Neural cell (in vitro differentiated cells): ENCODE measurements at regions not wholly inside any gene's neighbourhood (a gene's known extent, or its start where the extent isn't known, plus 50 kb on each side); places are given as distances from the start of the nearest gene placed in this dataset.

ENCODE experiments used
- H2AFZ ChIP-seq: fragments of 200-600, 300-800 bp; sonication (generic), shearing (Covaris generic); 2 replicates; pipeline ENCODE4 v1.6.0; 2014; ENCODE audit warnings: low read depth, mild to moderate bottlenecking, antibody characterized with exemption, low read length, moderate library complexity
- H3F3A ChIP-seq: fragments of 200-600 bp; shearing (Covaris generic); 2 replicates; pipeline ENCODE4 v1.6.1; 2016; ENCODE audit warnings: mild to moderate bottlenecking, moderate library complexity, mixed read lengths, antibody characterized with exemption, low read length; ENCODE audit not compliant: insufficient read depth, poor library complexity, severe bottlenecking
- H3K27ac ChIP-seq: fragments of 200-600, 300-800 bp; sonication (generic), shearing (Covaris generic); 2 replicates; pipeline ENCODE4 v1.5.1; 2014; ENCODE audit warnings: mild to moderate bottlenecking, low read length, moderate library complexity
- H3K27me3 ChIP-seq: fragments of 300-800, 200-600 bp; sonication (generic), shearing (Covaris generic); 2 replicates; pipeline ENCODE4 v1.6.0; 2014; ENCODE audit warnings: mild to moderate bottlenecking, low read depth, low read length, moderate library complexity; ENCODE audit not compliant: insufficient read depth
- H3K36me3 ChIP-seq: fragments of 300-800, 200-600 bp; sonication (generic), shearing (Covaris generic); 2 replicates; pipeline ENCODE4 v1.5.1; 2014; ENCODE audit warnings: mild to moderate bottlenecking, antibody characterized with exemption, low read length, moderate library complexity; ENCODE audit not compliant: insufficient read depth
- H3K4me2 ChIP-seq: fragments of 300-800, 200-600 bp; sonication (generic), shearing (Covaris generic); 2 replicates; pipeline ENCODE4 v1.6.0; 2014; ENCODE audit warnings: mild to moderate bottlenecking, low read length
- H3K4me3 ChIP-seq: fragments of 300-800, 200-600 bp; sonication (generic), shearing (Covaris generic); 2 replicates; pipeline ENCODE4 v1.5.1; 2014; ENCODE audit warnings: mild to moderate bottlenecking, low read length, moderate library complexity
- H3K79me2 ChIP-seq: fragments of 200-600 bp; shearing (Covaris generic); replicated peaks from 2 replicates; pipeline ENCODE4 v1.6.0; 2014; ENCODE audit warnings: mild to moderate bottlenecking, low read length, moderate library complexity; ENCODE audit not compliant: insufficient read depth
- H3K9ac ChIP-seq: fragments of 300-800, 200-600 bp; sonication (generic), shearing (Covaris generic); 2 replicates; pipeline ENCODE4 v1.6.1; 2016; ENCODE audit warnings: mild to moderate bottlenecking, low read length, mixed read lengths
- H3K9me2 ChIP-seq: fragments of 200-600 bp; shearing (Covaris generic); 2 replicates; pipeline ENCODE4 v1.6.1; 2016; ENCODE audit warnings: mild to moderate bottlenecking, low read length, mixed read lengths; ENCODE audit not compliant: insufficient read depth
- H3K9me3 ChIP-seq: fragments of 200-600, 300-800 bp; sonication (generic), shearing (Covaris generic); 2 replicates; pipeline ENCODE4 v1.6.1; 2016; ENCODE audit warnings: mild to moderate bottlenecking, mixed run types, low read length, moderate library complexity, mixed read lengths
- H4K20me1 ChIP-seq: fragments of 200-600 bp; shearing (Covaris generic); 2 replicates; pipeline ENCODE4 v1.6.1; 2016; ENCODE audit warnings: mild to moderate bottlenecking, mixed run types; ENCODE audit not compliant: insufficient read depth
- CTCF ChIP-seq: fragments of 450-650 bp; IDR thresholded peaks from 2 replicates; pipeline ENCODE4 v1.5.1; 2014; ENCODE audit warnings: antibody characterized with exemption, mild to moderate bottlenecking, moderate library complexity; ENCODE audit not compliant: poor library complexity, severe bottlenecking
- EP300 ChIP-seq: fragments of 450-650 bp; conservative IDR thresholded peaks from 2 replicates; pipeline ENCODE4 v1.6.1; 2014; ENCODE audit warnings: antibody characterized with exemption, mild to moderate bottlenecking, moderate library complexity; ENCODE audit not compliant: poor library complexity, severe bottlenecking
- EZH2 ChIP-seq: fragments of 200-600, 300-800 bp; shearing (Covaris generic), sonication (generic); IDR thresholded peaks from 2 replicates; pipeline ENCODE4 v1.6.1; 2014; ENCODE audit warnings: antibody characterized with exemption, low read length, borderline replicate concordance, mild to moderate bottlenecking; ENCODE audit not compliant: insufficient read depth, poor library complexity, severe bottlenecking
- MXI1 ChIP-seq: fragments of 450-650 bp; conservative IDR thresholded peaks from 2 replicates; pipeline ENCODE4 v1.6.1; 2014; ENCODE audit warnings: antibody characterized with exemption, mild to moderate bottlenecking; ENCODE audit not compliant: poor library complexity, severe bottlenecking
- POLR2AphosphoS5 ChIP-seq: IDR thresholded peaks from 2 replicates; pipeline ENCODE4 v1.6.1; 2012
- RAD21 ChIP-seq: fragments of 450-650 bp; conservative IDR thresholded peaks from 2 replicates; pipeline ENCODE4 v1.6.1; 2014; ENCODE audit warnings: antibody characterized with exemption, mild to moderate bottlenecking, moderate library complexity
- REST ChIP-seq: IDR thresholded peaks from 2 replicates; pipeline ENCODE4 v1.6.1; 2012; ENCODE audit warnings: borderline replicate concordance
- SMC3 ChIP-seq: fragments of 450-650 bp; conservative IDR thresholded peaks from 2 replicates; pipeline ENCODE4 v1.6.1; 2014; ENCODE audit warnings: antibody characterized with exemption, mild to moderate bottlenecking, moderate library complexity; ENCODE audit not compliant: poor library complexity
- TAF1 ChIP-seq: IDR thresholded peaks from 2 replicates; pipeline ENCODE4 v1.6.1; 2012; ENCODE audit warnings: low read depth

GRCh38 chr7:131100357-131101054 is 227.2 kb upstream of the MKLN1 start:
- Histone ChIP-seq H3K27me3 (peaks cover 13% of the 10 kb centered on the region), H3K36me3 (no peaks in the 10 kb centered on the region), H4K20me1 (no peaks in the 10 kb centered on the region), H3K79me2 (no peaks in the 10 kb centered on the region), H3F3A (no peaks in the 10 kb centered on the region), H3K4me2 (no peak overlapping the region), H3K9ac (no peak overlapping the region), H3K9me2 (no peaks in the 10 kb centered on the region), H2AFZ (no peak overlapping the region), H3K9me3 (no peaks in the 10 kb centered on the region), H3K4me3 (no peak overlapping the region), H3K27ac (no peak overlapping the region)
- TF ChIP-seq POLR2AphosphoS5: no peak
- no peak for TF ChIP-seq MXI1
- TF ChIP-seq EP300: no peak
- no peak for TF ChIP-seq CTCF
- TF ChIP-seq REST: no peak

- H3K79me2 ChIP-seq: no peaks in the 10 kb centered on the region
- H3K27me3 ChIP-seq: peaks cover 30% of the 10 kb centered on the region
- H3K27ac ChIP-seq: no peak overlapping the region
- H3K4me2 ChIP-seq: no peak overlapping the region
- no peaks in the 10 kb centered on the region for H3F3A ChIP-seq
- no peaks in the 10 kb centered on the region for H3K9me3 ChIP-seq
- no peak overlapping the region for H3K9ac ChIP-seq
- H4K20me1 ChIP-seq: no peaks in the 10 kb centered on the region
- H2AFZ ChIP-seq: no peak overlapping the region
- H3K9me2 ChIP-seq: no peaks in the 10 kb centered on the region
- no peaks in the 10 kb centered on the region for H3K36me3 ChIP-seq
- no peak overlapping the region for H3K4me3 ChIP-seq
- TF ChIP-seq POLR2AphosphoS5 (no peak), MXI1 (no peak), CTCF (no peak), RAD21 (no peak), EP300 (no peak), SMC3 (no peak), REST (no peak), TAF1 (no peak), EZH2 (no peak)
Observed at GRCh38 chr7:131103997-131104396, 223.7 kb upstream of the MKLN1 start.
